GM10266 (cell line): ENCODE measurements at regions not wholly inside any gene's neighbourhood (a gene's known extent, or its start where the extent isn't known, plus 50 kb on each side); places are given as distances from the start of the nearest gene placed in this dataset.

ENCODE experiments used
- DNase-seq: peaks from one replicate; pipeline ENCODE4 v3.0.0; 2012; ENCODE audit errors: extremely low spot score
- CTCF ChIP-seq: IDR thresholded peaks from 2 replicates; pipeline ENCODE4 v1.5.1; 2012; ENCODE audit warnings: mild to moderate bottlenecking, low read depth; ENCODE audit not compliant: control insufficient read depth, insufficient read depth; ENCODE audit errors: missing control alignments

DNA sequence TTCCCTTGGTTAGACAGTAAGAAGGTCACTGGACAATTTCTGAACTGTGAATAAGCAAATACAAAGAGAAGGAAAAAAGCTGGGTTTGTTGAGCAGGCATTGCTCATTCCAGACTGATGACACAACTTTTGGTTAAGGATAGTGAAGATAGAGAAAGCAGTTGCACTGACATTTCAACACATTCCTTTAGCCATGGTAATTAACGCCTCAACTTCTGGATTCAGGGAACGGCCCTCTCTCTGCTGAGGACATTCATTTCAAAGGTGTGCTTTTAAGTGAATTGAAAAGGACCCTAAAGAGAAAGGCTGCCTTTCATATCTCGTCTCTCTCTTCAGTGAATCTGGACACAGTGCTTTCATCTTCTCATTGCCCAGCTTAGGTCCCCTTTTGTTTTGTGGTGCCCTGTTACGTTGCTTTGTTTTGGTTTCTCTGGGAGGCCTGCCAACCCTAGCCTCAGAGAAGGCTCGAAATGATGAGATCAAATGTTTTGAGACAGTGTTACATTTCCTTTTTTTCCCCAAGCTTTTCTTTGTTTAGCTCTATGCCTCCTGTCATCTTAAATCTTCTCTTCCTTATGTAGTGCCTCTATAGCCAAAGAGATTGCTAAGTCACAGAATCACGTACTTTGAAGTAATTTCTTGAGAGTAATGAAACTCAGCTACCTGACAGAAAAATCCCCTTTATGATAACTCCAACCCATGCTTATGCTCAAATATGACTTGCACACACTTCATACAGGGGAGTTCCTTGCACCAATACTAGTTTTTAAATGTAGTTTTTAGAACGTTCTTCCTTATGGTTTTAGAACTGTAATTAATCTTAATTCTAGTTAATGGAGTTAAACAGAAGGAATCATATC is 94.4 kb upstream of the IFNE start:
- TF ChIP-seq CTCF: no peak
- peak; percentile 9 for DNase-seq

GRCh38 chr9:21579247-21579671 is 97.1 kb upstream of the IFNE start:
- TF ChIP-seq CTCF: no peak
- DNase-seq: no peak

- DNase-seq: no peak
- TF ChIP-seq CTCF: no peak
Measured at GRCh38 chr9:21579743-21580142, 97.6 kb upstream of the IFNE start.

GRCh38 chr9:21580636-21581378 is 98.7 kb upstream of the IFNE start:
- DNase-seq: no peak
- no peak for TF ChIP-seq CTCF

DNA sequence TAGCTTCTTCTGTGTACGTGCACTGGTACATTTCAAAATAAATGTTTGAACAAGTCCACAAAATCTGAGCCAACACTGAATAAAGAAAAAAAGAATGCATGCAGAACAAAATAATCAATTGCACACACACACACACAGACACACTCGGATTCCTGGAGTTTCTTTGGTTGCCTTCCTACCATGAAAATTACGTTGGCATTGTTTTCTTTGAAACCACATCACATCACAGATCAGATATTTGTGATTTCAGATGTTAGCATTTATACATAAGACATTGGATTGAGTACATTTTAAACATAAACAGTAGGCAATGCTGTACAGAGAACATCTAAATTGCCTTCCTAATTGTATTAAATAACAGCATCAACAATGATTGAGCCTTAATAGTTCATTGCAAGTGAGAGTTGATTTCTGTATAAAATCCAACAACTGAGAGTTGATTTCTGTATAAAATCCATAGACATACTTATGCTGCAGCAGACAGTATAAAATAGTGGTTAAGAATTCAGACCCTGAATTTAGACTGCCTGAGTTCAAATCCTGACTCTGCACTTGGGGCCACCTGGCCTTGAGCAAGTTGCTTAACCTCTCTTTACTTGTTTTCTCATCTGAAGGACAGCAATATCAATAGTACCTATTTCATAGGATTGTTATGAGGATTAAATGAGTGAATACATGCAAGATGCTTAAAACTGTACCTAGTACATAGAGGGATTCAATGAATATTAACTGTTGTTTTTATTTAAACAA is 101.7 kb upstream of the IFNE start:
- TF ChIP-seq CTCF: no peak
- DNase-seq: no peak

DNA sequence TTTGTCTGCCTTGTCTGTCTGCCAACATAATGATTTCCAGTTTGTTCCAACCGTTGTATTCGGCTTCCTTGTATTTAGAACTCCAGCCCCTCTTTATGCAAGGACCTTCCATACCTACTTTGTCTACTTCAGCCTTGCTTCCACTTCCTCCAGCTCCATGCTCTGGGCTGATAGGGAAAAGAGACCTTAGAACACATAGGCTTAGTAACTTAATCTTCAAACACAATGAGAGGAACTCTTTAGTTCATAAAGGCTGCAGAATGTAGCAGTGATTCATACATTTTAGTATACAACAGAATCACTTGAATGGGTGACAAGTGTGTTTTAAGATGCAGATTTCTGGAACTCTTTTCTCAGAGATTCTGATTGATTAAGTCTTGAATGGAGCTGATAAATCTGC is 102.8 kb upstream of the IFNE start:
- DNase-seq: no peak
- TF ChIP-seq CTCF: no peak
